Naive thymus-derived CD4-positive, alpha-beta T cell (primary cell): ENCODE measurements at regions not wholly inside any gene's neighbourhood (a gene's known extent, or its start where the extent isn't known, plus 50 kb on each side); places are given as distances from the start of the nearest gene placed in this dataset.
"Not testable (repeated sequence)": the region's sequence is repeated elsewhere in the genome, so short reads cannot be mapped to it uniquely, and the experiment has no call there.

Experiments
- ATAC-seq: fragments of 150-1000 bp; cut with Tn5 transposase; 2 replicates; pipeline ENCODE4 v1.10.0; 2021; ENCODE audit warnings: mild to moderate bottlenecking, moderate library complexity
- CTCF ChIA-PET: fragments of 350-600 bp; sonication (Branson Sonifier 250); formaldehyde crosslinking; loops from one replicate; lab custom pipeline; 2021; ENCODE audit warnings: antibody characterized with exemption; lab: Charles Lee
- POLR2A ChIA-PET: fragments of 350-600 bp; sonication (Branson Sonifier 250); formaldehyde crosslinking; loops from one replicate; lab custom pipeline; 2021; ENCODE audit warnings: antibody characterized with exemption, inconsistent platforms; lab: Charles Lee
- DNase-seq, 9 donors: peaks; one replicate each; pipeline versions ENCODE4 v3.0.0 to v3.0.0-alpha.2; 2020 to 2022; ENCODE audit warnings: mixed read lengths in 1 of 9
- H3K27ac ChIP-seq: one replicate; pipeline ENCODE4 v1.7.0; 2013; ENCODE audit warnings: mild to moderate bottlenecking, low read depth, low read length, moderate library complexity
- H3K27me3 ChIP-seq, 2 donors: one replicate each; pipeline ENCODE4 v1.7.0; 2013; ENCODE audit warnings: low read length in 2 of 2, mild to moderate bottlenecking in 2 of 2, moderate library complexity in 2 of 2; ENCODE audit not compliant: control insufficient read depth in 2 of 2, insufficient read depth in 2 of 2
- H3K36me3 ChIP-seq, 3 experiments: 1 replicate in 2 of 3; 2 replicates in 1 of 3; pipeline ENCODE4 v1.7.0; 2013; ENCODE audit warnings: low read length in 3 of 3, mild to moderate bottlenecking in 3 of 3, moderate library complexity in 1 of 3; ENCODE audit not compliant: insufficient read depth in 3 of 3, control insufficient read depth in 2 of 3
- H3K4me1 ChIP-seq, 2 donors: one replicate each; pipeline ENCODE4 v1.7.0; 2013; ENCODE audit warnings: low read length in 2 of 2, mild to moderate bottlenecking in 2 of 2, moderate library complexity in 1 of 2; ENCODE audit not compliant: control insufficient read depth in 2 of 2, insufficient read depth in 2 of 2
- H3K4me3 ChIP-seq: 2 replicates; pipeline ENCODE4 v1.7.0; 2013; ENCODE audit warnings: mild to moderate bottlenecking, low read length
- H3K9me3 ChIP-seq, 3 experiments: 1 replicate in 2 of 3; 2 replicates in 1 of 3; pipeline ENCODE4 v1.7.0; 2013; ENCODE audit warnings: low read length in 3 of 3; ENCODE audit not compliant: control insufficient read depth in 2 of 3
- H3K27ac Mint-ChIP-seq, 9 donors: one replicate each; pipeline ENCODE4 v1.8.0; 2020 to 2022; ENCODE audit warnings: mixed read lengths in 9 of 9, mild to moderate bottlenecking in 8 of 9, moderate library complexity in 5 of 9, inconsistent platforms in 2 of 9
- H3K27me3 Mint-ChIP-seq, 5 donors: one replicate each; pipeline ENCODE4 v1.8.0; 2021 to 2022; ENCODE audit warnings: mixed read lengths in 5 of 5, mild to moderate bottlenecking in 1 of 5
- H3K36me3 Mint-ChIP-seq, 5 donors: one replicate each; pipeline ENCODE4 v1.8.0; 2020 to 2022; ENCODE audit warnings: mixed read lengths in 5 of 5, mild to moderate bottlenecking in 3 of 5, inconsistent platforms in 1 of 5
- H3K4me1 Mint-ChIP-seq, 7 donors: one replicate each; pipeline ENCODE4 v1.8.0; 2020 to 2022; ENCODE audit warnings: mixed read lengths in 7 of 7, mild to moderate bottlenecking in 3 of 7, inconsistent platforms in 1 of 7
- H3K4me3 Mint-ChIP-seq, 10 donors: one replicate each; pipeline ENCODE4 v1.8.0; 2020 to 2022; ENCODE audit warnings: mild to moderate bottlenecking in 10 of 10, mixed read lengths in 10 of 10, moderate library complexity in 6 of 10, inconsistent platforms in 2 of 10
- H3K9me3 Mint-ChIP-seq, 11 donors: one replicate each; pipeline ENCODE4 v1.8.0; 2020 to 2022; ENCODE audit warnings: mixed read lengths in 11 of 11, mild to moderate bottlenecking in 4 of 11, inconsistent platforms in 1 of 11, moderate library complexity in 1 of 11
- intact Hi-C, 2 donors: fragments of 100-400 bp; cut with micrococcal nuclease; formaldehyde crosslinking; loops; one replicate each; pipeline ENCODE4 v1.15.1; 2023

DNA sequence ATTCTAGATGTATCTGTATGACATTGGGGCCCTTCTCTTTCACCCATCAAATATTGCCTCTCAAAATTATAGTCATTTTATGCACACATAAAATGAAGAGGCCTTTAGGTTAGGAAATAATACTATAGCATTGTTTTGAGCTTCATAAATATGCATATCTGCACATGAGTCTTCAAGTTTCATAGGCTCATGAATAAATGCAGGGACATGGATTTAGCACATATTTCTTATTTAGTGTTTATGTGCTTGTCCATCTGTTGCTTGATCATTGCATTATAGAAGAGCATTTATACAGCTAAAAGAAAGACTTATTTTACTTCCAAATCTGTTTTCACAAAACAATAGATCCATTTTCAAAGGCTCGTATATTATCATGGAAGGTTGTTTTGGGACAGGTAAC, 455.8 kb downstream of the EPM2A start:
- ChIA-PET CTCF (no interaction called here), POLR2A (no interaction called here)
- H3K9me3 ChIP-seq = no peaks in the 10 kb centered on the region
- no peaks in the 10 kb centered on the region for H3K36me3 ChIP-seq
- no peaks in the 10 kb centered on the region for H3K36me3 Mint-ChIP-seq
- no peak overlapping the region for H3K27ac ChIP-seq
- H3K4me1 ChIP-seq = no peaks in the 10 kb centered on the region
- intact Hi-C loops = no loop called here
- no peaks in the 10 kb centered on the region for H3K27me3 ChIP-seq
- H3K4me3 Mint-ChIP-seq = no peak overlapping the region
- no peak overlapping the region for H3K27ac Mint-ChIP-seq
- peaks cover 0 to 9% (median 0%) of the 10 kb centered on the region in 5 donors for H3K27me3 Mint-ChIP-seq
- peaks cover 0 to 7% (median 0%) of the 10 kb centered on the region in 11 donors for H3K9me3 Mint-ChIP-seq
- no peak for DNase-seq
- no peak for ATAC-seq
- H3K4me1 Mint-ChIP-seq = no peaks in the 10 kb centered on the region
- H3K4me3 ChIP-seq = no peak overlapping the region

DNA sequence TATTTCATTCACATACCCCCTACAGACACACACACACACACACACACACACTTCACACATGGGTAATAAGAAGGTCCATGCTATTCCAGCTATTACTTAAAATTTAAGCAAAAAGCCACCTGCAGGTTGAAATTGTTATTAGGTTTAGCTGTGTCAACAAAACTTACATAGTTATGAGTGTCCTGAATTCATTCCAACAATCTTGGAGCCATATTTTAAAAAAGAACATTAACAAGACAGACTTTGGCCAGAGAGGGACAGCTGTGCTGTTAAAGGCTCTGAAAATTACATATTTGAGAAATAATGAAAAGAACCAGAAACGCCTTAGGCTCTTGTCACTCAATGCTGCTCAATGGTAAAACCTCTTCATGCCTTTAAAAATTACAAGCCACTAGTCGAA, 455.3 kb downstream of the EPM2A start:
- no peaks in the 10 kb centered on the region for H3K4me1 Mint-ChIP-seq
- intact Hi-C loops = no loop called here
- POLR2A ChIA-PET = no interaction called here
- Histone ChIP-seq H3K9me3 (no peaks in the 10 kb centered on the region), H3K36me3 (no peaks in the 10 kb centered on the region), H3K27ac (no peak overlapping the region), H3K4me1 (no peaks in the 10 kb centered on the region), H3K4me3 (no peak overlapping the region), H3K27me3 (no peaks in the 10 kb centered on the region)
- CTCF ChIA-PET = no interaction called here
- peaks cover 0 to 7% (median 0%) of the 10 kb centered on the region in 11 donors for H3K9me3 Mint-ChIP-seq
- H3K36me3 Mint-ChIP-seq = no peaks in the 10 kb centered on the region
- H3K4me3 Mint-ChIP-seq = no peak overlapping the region
- peaks cover 0 to 9% (median 0%) of the 10 kb centered on the region in 5 donors for H3K27me3 Mint-ChIP-seq
- no peak overlapping the region for H3K27ac Mint-ChIP-seq
- no peak for ATAC-seq
- no peak for DNase-seq

DNA sequence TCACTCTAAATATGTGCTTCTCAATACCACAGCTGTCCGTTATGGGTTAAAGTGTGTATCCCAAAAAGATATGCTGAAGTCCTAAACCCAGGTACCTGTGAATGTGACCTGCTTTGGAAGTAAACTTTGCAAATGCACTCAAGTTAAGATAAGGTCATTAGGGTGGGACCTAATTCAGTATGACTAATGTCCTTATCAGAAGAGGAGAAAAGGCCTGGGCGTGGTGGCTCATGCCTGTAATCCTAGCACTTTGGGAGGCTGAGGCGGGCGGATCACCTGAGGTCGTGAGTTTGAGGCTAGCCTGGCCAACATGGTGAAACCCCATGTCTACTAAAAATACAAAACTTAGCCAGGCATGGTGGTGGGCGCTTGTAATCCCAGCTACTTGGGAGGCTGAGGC, 452.1 kb downstream of the EPM2A start:
- H3K27me3 Mint-ChIP-seq, ATAC-seq, H3K36me3 Mint-ChIP-seq, H3K4me1 ChIP-seq, intact Hi-C loops, H3K4me1 Mint-ChIP-seq, POLR2A ChIA-PET, H3K27ac ChIP-seq, H3K4me3 ChIP-seq, H3K27ac Mint-ChIP-seq, H3K36me3 ChIP-seq, CTCF ChIA-PET, H3K9me3 ChIP-seq, H3K9me3 Mint-ChIP-seq, DNase-seq, H3K4me3 Mint-ChIP-seq, H3K27me3 ChIP-seq: not testable (repeated sequence)

DNA sequence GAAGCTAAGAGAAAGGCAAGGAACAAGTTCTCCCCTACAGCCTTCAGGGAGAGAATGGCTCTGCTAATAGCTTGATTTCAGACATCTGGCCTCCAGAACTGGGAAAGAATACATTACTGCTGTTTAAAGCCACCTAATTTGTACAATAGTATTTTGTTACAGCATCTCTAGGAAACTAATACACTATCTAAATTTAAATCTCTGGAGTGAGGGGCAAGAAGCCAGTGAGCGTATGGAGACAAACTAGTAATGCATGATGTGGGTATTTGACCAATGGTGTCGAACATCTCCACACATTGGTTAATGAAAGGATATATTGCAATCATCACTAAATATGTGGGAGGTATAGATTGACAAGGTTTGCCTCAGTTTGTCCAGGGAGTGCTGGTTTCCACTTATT, 451.5 kb downstream of the EPM2A start:
- H3K27ac ChIP-seq = no peak overlapping the region
- ChIA-PET POLR2A (no interaction called here), CTCF (no interaction called here)
- no peaks in the 10 kb centered on the region for H3K27me3 ChIP-seq
- peaks cover 0 to 6% (median 5%) of the 10 kb centered on the region in 5 donors for H3K27me3 Mint-ChIP-seq
- no peaks in the 10 kb centered on the region for H3K36me3 ChIP-seq
- intact Hi-C loops = no loop called here
- H3K9me3 Mint-ChIP-seq = peaks cover 0 to 7% (median 4%) of the 10 kb centered on the region in 11 donors
- H3K9me3 ChIP-seq = no peaks in the 10 kb centered on the region
- no peak overlapping the region for H3K27ac Mint-ChIP-seq
- H3K4me3 ChIP-seq = no peak overlapping the region
- H3K36me3 Mint-ChIP-seq = no peaks in the 10 kb centered on the region
- ATAC-seq = no peak
- no peaks in the 10 kb centered on the region for H3K4me1 ChIP-seq
- no peak overlapping the region for H3K4me3 Mint-ChIP-seq
- no peak for DNase-seq
- H3K4me1 Mint-ChIP-seq = no peaks in the 10 kb centered on the region

DNA sequence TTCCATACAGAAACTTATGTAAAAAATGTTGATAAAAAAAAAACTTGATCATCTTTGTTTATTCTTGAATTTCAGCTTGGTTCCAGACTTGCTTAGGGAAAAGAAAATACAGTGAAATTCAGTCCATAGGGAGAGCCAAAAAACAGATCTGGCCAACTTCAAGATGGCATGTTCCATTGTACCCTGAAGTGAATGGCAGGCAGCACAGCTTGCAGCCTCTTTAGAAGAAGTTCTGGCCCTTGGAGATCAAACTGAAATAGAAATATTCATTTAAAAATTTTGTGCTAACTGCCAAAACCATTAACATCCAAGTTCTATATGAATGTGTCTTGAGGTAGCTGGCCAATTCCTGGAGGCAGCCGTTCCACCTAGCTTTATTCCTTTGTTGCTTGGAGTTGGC, 448.4 kb downstream of the EPM2A start:
- ATAC-seq (no peak), DNase-seq (no peak)
- no peak overlapping the region for H3K27ac ChIP-seq
- no peak overlapping the region for H3K4me3 ChIP-seq
- intact Hi-C loops = no loop called here
- Mint-ChIP-seq H3K27ac (no peak overlapping the region), H3K27me3 (peaks cover 0 to 13% (median 5%) of the 10 kb centered on the region in 5 donors), H3K36me3 (no peaks in the 10 kb centered on the region), H3K4me1 (no peaks in the 10 kb centered on the region), H3K9me3 (peaks cover 0 to 14% (median 2%) of the 10 kb centered on the region in 11 donors), H3K4me3 (no peak overlapping the region)
- no peaks in the 10 kb centered on the region for H3K27me3 ChIP-seq
- H3K36me3 ChIP-seq = no peaks in the 10 kb centered on the region
- POLR2A ChIA-PET = no interaction called here
- H3K9me3 ChIP-seq = no peaks in the 10 kb centered on the region
- H3K4me1 ChIP-seq = no peaks in the 10 kb centered on the region
- CTCF ChIA-PET = no interaction called here

DNA sequence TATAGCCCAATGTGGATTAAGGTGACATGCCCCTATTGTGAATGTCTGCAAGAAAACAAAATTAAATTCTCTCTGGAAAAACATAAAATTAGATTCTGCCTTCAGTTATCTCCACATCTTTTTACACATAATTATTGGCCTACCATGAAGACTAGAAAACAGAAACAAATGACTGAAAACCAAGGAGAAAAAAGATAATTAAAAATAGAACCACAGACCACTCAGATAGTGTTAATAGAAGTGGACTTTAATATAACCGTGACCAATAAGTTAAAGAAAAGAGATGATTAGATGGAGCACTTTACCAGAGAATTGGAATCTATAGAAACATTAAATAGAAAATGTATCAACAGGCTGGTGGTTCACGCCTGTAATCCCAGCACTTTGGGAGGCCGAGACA, 445.7 kb downstream of the EPM2A start:
- no peaks in the 10 kb centered on the region for H3K4me1 Mint-ChIP-seq
- Histone ChIP-seq H3K27ac (no peak overlapping the region), H3K4me1 (no peaks in the 10 kb centered on the region), H3K27me3 (no peaks in the 10 kb centered on the region), H3K9me3 (no peaks in the 10 kb centered on the region), H3K4me3 (no peak overlapping the region), H3K36me3 (no peaks in the 10 kb centered on the region)
- CTCF ChIA-PET = no interaction called here
- peaks cover 0 to 14% (median 2%) of the 10 kb centered on the region in 11 donors for H3K9me3 Mint-ChIP-seq
- POLR2A ChIA-PET = no interaction called here
- H3K27ac Mint-ChIP-seq = no peak overlapping the region
- DNase-seq (no peak), ATAC-seq (no peak)
- peaks cover 0 to 7% (median 0%) of the 10 kb centered on the region in 5 donors for H3K27me3 Mint-ChIP-seq
- intact Hi-C loops = no loop called here
- no peak overlapping the region for H3K4me3 Mint-ChIP-seq
- H3K36me3 Mint-ChIP-seq = no peaks in the 10 kb centered on the region

DNA sequence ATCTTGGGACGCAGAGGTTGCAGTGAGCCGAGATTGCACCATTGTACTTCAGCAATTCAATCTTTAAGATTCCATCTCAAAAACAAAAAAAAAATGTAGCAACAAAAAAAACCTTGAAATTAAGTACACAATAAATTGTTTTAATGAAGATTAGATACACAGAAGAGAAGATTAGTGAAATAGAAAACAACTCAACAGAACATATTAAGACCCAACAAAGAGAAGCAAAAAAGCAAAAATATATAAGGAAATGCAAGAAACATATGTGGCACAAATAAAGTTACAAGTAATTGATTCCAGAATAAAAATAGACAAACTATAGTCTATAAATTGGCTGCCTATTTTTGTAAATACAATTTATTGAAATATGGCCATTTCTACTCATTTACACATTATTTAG, 445.2 kb downstream of the EPM2A start:
- H3K27me3 Mint-ChIP-seq = peaks cover 0 to 7% (median 0%) of the 10 kb centered on the region in 5 donors
- peaks cover 0 to 14% (median 2%) of the 10 kb centered on the region in 11 donors for H3K9me3 Mint-ChIP-seq
- no peak overlapping the region for H3K27ac Mint-ChIP-seq
- no peak overlapping the region for H3K27ac ChIP-seq
- H3K36me3 Mint-ChIP-seq = no peaks in the 10 kb centered on the region
- ChIA-PET POLR2A (no interaction called here), CTCF (no interaction called here)
- DNase-seq (no peak), ATAC-seq (no peak)
- H3K4me1 Mint-ChIP-seq = no peaks in the 10 kb centered on the region
- H3K4me3 Mint-ChIP-seq = no peak overlapping the region
- intact Hi-C loops = no loop called here
- no peak overlapping the region for H3K4me3 ChIP-seq
- H3K4me1 ChIP-seq = no peaks in the 10 kb centered on the region
- H3K9me3 ChIP-seq = no peaks in the 10 kb centered on the region
- no peaks in the 10 kb centered on the region for H3K27me3 ChIP-seq
- no peaks in the 10 kb centered on the region for H3K36me3 ChIP-seq
